IPS-NIHi7 (cell line): ENCODE measurements at regions not wholly inside any gene's neighbourhood (a gene's known extent, or its start where the extent isn't known, plus 50 kb on each side); places are given as distances from the start of the nearest gene placed in this dataset.
A peak's percentile ranks its signal among the peaks of the same experiment; 100 is the strongest.
"Not testable (repeated sequence)": the region's sequence is repeated elsewhere in the genome, so short reads cannot be mapped to it uniquely, and the experiment has no call there.

Experiments used
- DNase-seq: peaks from one replicate; pipeline ENCODE4 v3.0.0; 2012; ENCODE audit warnings: mixed read lengths; ENCODE audit errors: extremely low spot score

GRCh38 chr5:103881560-103881959, 319.0 kb upstream of the NUDT12 start:
- DNase-seq: no peak

GRCh38 chr5:103867857-103868598, 305.4 kb upstream of the NUDT12 start:
- DNase-seq: no peak

GRCh38 chr5:103866169-103866568, 303.6 kb upstream of the NUDT12 start:
- DNase-seq: no peak

DNA sequence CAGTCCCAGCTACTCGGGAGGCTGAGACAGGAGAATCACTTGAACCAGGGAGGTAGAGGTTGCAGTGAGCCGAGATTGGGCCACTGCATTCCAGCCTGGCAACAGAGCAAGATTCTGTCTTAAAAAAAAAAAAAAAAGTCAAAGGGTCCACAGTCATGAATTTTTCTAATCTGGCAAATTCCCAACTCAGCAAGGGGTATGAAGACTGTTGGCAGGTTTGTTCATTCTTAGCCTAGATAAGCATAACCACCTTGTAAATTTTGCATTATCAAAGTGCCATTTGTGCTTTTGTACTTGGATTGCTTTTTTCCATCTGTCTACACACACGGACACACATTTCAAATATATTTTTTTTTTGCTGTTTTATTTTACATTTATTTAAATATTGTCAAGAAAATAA, 299.8 kb upstream of the NUDT12 start:
- no peak for DNase-seq

GRCh38 chr5:103860327-103860726, 297.7 kb upstream of the NUDT12 start:
- no peak for DNase-seq

- DNase-seq: not testable (repeated sequence)
Observed at GRCh38 chr5:103858367-103858766, 295.8 kb upstream of the NUDT12 start.

DNA sequence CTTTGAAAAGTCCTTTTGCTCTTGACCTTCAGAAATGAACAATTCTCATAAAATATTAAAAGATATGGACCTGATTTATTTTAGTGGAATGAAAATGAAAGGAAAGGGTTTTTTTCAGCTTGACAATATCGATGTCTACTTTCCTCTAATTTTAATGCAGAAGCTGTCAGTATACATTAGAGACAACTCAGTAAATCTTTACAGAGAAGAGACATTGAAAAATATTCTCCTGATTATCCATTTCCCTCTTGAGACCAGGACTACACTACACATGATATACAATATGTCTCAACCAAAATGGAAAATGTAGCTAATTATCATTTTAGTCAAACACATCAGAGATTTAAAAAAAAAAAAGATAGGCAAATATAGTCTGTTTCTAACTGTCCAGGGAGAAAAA, 288.5 kb upstream of the NUDT12 start:
- no peak for DNase-seq

- DNase-seq: no peak
Observed at GRCh38 chr5:103849934-103850333, 287.3 kb upstream of the NUDT12 start.

DNA sequence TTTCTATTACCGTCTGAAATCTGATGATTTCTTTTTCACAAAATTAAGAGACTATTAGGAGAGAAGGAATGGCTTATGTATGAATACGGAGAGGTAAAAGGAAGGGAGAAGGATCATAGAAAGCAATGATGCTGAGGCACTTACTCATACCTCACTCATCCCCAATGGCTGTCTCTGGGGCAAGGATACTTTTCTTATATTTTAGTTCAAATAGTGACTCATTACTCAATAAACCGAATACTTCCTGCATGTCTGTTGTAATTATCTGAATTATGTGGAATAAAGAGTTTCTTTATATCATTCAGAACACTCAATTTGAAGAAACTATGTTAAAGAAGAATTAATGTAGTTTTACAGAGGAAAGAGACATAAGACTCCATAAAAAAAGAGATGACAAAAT, 284.5 kb upstream of the NUDT12 start:
- no peak for DNase-seq

- no peak for DNase-seq
Observed at GRCh38 chr5:103842936-103843335, 280.3 kb upstream of the NUDT12 start.

- DNase-seq: no peak
Observed at GRCh38 chr5:103840600-103840999, 278.0 kb upstream of the NUDT12 start.

DNA sequence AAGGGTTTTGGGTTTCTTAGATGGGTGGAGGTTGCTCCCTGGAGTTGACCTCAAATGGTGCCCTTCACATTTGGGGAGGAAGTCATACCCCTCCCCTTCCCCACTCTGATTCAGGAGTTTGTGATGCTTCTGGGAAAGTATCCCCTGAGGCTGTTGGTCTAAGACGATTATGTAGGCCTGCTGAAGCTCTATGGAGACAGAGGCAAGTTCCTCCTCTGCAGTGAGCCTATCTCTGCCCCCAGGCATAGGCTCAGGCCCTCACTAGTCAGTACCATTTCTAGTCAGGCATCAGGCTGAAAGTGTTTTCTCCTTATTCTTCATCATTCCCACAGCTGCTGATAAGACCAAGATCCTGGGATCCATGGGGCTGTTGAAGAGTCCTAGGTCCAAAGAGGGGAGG, 271.6 kb upstream of the NUDT12 start:
- DNase-seq: no peak

- peak; percentile 18 for DNase-seq
Observed at GRCh38 chr5:103829585-103829984, 267.0 kb upstream of the NUDT12 start.

GRCh38 chr5:103827976-103828375, 265.4 kb upstream of the NUDT12 start:
- no peak for DNase-seq

DNA sequence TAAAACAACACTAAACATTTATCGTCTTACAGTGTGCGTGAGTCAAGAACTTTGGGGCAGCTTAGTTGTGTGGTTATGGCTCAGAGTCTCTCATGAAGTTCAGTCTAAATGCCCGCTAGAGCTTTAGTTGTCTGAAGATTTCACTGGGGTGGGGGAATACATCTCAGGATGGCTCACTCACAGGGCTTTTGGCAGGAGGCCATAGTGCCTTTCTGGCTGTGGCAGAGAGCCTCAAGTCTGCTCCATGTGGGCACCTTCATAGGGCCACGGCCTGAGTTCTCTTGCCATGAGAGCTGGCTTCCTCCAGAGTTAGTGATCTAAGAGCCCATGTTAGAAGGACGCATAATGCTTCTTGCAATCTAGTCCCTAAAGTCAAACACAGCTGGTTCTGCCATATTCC, 258.8 kb upstream of the NUDT12 start:
- no peak for DNase-seq

DNA sequence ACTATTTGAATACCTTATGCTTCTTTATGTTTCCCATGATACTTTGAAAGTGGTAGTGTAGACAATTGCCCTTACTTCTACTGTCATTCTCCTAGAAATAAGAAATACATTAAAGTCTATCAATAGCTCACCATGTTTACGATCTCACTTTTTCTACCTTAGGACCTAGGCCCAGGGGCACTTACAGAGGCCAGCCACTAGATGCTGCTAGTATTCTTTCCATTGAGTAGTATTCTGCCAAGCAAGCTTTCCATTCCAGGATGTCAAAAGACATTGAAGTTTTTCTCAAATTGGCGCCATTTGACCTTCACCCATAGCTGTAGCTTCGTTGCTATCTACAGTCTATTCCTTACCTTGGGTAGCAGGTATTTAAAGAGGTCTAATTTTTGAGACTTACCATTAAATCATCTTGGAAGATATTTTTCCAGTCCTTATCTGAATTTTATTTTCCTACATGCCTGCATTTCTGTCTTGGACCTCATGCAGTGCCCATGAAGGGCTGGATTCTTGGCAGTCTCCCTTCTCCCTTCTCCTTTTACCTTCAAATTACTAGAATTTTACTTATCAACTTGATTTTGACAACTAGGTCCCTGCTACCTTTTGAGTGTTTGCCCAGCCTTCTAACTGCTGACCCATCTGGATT, 246.0 kb upstream of the NUDT12 start:
- DNase-seq: peak; percentile 68

GRCh38 chr5:103804711-103805110, 242.1 kb upstream of the NUDT12 start:
- no peak for DNase-seq

DNA sequence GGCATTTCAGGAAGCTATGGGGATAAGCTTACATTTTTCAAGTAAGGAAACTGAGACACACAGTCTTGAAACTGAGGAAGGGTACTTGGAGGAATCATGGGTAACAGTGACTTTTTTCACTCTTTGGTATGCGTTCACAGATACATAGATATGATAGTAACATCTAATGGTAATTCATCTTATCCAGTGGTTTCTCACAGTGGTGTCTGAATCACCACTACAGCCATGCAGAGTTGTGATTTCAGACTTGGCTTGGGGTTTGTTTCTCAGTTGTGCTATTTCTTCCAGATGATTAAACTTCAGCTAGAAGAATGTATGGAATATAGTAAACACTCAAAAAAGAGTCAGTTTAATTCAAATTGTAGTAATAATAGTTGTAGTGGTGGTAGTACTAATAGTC, 239.1 kb upstream of the NUDT12 start:
- no peak for DNase-seq

DNA sequence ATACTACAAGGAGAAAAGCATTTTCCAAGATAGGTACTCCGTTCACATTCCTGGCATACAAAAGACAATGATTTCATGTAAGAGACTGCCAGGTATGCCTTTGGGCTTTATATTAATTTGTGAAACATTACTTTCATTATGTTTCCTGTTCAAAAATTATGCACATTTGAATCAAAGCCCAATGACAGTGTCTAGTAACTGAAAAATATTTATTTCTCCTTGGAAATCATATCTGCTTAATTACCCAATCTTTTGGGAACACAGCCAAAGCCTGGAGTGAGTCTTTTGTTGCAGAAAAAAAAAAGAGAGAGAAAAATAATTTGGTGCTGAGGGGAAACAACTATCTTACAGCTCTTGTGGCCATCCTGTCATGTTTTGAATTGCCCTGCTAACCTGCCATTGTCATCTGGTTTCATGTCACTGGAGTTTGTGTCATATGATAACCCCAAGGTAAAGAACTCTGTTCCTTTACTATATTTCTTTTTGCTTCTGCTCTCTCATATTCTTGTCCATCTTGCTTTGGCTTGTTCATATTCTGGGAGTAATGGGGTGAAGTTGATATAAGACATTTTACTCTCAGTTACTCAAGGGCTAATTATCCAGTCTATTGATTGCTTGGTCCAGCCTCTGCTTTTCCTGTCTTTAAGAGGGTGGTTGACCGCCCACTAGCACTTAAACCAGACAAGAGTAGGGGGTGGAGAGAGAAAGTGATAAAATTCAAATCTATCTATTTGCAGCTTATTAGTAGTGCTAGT, 238.3 kb upstream of the NUDT12 start:
- DNase-seq: no peak

DNA sequence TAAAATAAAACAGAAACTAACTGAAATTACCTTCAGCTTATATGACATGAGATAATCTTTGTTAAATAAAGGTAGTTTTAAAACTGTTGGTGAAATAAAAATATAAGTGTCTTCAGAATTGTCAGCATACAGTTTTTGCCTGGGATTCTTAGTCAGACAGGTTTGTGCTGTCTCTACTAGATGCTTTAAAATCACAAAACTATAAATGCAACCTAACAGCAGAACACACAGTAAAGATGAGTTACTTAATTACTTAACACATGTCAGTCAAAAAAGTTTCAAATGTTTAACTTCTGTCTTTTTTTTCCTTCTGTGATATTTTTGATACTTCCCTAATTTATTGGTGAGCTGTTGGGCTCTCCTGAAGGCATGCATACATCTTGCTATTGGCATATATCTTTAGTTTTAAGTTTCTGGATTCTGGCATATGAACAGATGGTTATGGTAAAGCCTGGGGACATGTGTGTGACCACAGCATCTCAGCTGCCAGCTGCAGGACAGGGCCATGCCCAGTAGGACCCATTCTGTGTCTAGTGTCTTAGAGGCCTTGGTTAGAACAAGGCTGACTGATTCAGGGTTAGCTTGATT, 231.1 kb upstream of the NUDT12 start:
- no peak for DNase-seq

- DNase-seq: no peak
Observed at GRCh38 chr5:103785569-103785968, 223.0 kb upstream of the NUDT12 start.

DNA sequence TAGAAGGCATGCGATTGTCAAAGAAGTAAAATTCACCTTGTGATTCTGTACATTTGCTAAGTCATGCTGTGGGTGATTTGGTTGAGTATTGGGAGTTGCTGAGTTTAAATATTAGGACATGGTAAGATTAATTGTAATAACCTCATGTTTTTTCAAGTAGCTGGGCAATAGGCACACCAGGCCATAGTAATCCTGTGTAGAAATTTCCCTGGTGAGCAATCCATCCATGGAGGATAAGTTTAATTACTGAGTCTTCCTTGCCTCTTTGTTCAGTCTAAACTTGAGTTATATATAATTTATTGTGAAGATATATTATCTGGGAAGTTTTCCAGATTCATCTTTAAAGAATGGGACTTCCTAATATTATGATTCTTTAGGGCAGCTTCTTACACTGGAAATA, 221.1 kb upstream of the NUDT12 start:
- DNase-seq: no peak

GRCh38 chr5:103780794-103781193, 218.2 kb upstream of the NUDT12 start:
- DNase-seq: no peak
